PC-3 (cell line): ENCODE measurements at regions not wholly inside any gene's neighbourhood (a gene's known extent, or its start where the extent isn't known, plus 50 kb on each side); places are given as distances from the start of the nearest gene placed in this dataset.

Experiments
- ATAC-seq: fragments of 200-7000 bp; cut with Tn5 transposase; 2 replicates; pipeline ENCODE4 v1.9.1; 2020; ENCODE audit warnings: mild to moderate bottlenecking, moderate library complexity
- BruUV-seq: library from RNA; stranded (reverse); fragments of 400-500 nt; replicated peaks from 2 replicates; lab custom pipeline; 2021; lab: Mats Ljungman, UMichigan
- CTCF ChIA-PET: fragments of 300-600 bp; sonication (Branson Sonifier 250); formaldehyde crosslinking; loops from one replicate; lab custom pipeline; 2022; ENCODE audit warnings: antibody characterized with exemption; lab: Charles Lee
- POLR2A ChIA-PET: fragments of 300-600 bp; sonication (Branson Sonifier 250); formaldehyde crosslinking; loops from one replicate; lab custom pipeline; 2022; ENCODE audit warnings: antibody characterized with exemption; ENCODE audit not compliant: unreplicated experiment; lab: Charles Lee
- DNase-seq: peaks from one replicate; pipeline ENCODE4 v3.0.0-alpha.2; 2015
- H2AFZ ChIP-seq: fragments of 300-600 bp; sonication (generic); 2 replicates; pipeline ENCODE4 v1.6.0; 2016; ENCODE audit warnings: antibody characterized with exemption, low read length
- H3F3A ChIP-seq: fragments of 300-600 bp; sonication (generic); one replicate; pipeline ENCODE4 v1.6.0; 2017; ENCODE audit warnings: antibody characterized with exemption, low read length, control low read depth, mild to moderate bottlenecking; ENCODE audit not compliant: unreplicated experiment
- H3K27ac ChIP-seq: fragments of 300-600 bp; sonication (generic); 2 replicates; pipeline ENCODE4 v1.5.1; 2016; ENCODE audit warnings: mild to moderate bottlenecking, low read length
- H3K27me3 ChIP-seq: fragments of 300-600 bp; sonication (generic); 2 replicates; pipeline ENCODE4 v1.6.1; 2016; ENCODE audit warnings: low read length, mixed read lengths
- H3K36me3 ChIP-seq: fragments of 300-600 bp; sonication (generic); 2 replicates; pipeline ENCODE4 v1.6.1; 2016; ENCODE audit warnings: low read depth, mixed run types, low read length, mixed read lengths
- H3K4me1 ChIP-seq: fragments of 300-600 bp; sonication (generic); 2 replicates; pipeline ENCODE4 v1.5.1; 2016; ENCODE audit warnings: low read length; ENCODE audit not compliant: insufficient read depth
- H3K4me2 ChIP-seq: fragments of 300-600 bp; sonication (generic); 2 replicates; pipeline ENCODE4 v1.6.0; 2016; ENCODE audit warnings: low read length
- H3K4me3 ChIP-seq: fragments of 300-600 bp; sonication (generic); 2 replicates; pipeline ENCODE4 v1.5.1; 2016; ENCODE audit warnings: mild to moderate bottlenecking, low read length, mixed read lengths
- H3K79me2 ChIP-seq: fragments of 300-600 bp; sonication (generic); 2 replicates; pipeline ENCODE4 v1.6.1; 2017; ENCODE audit warnings: low read length, mixed read lengths
- H3K9ac ChIP-seq: fragments of 300-600 bp; sonication (generic); 2 replicates; pipeline ENCODE4 v1.6.0; 2016; ENCODE audit warnings: mild to moderate bottlenecking, low read length
- H3K9me2 ChIP-seq: fragments of 300-600 bp; sonication (generic); replicated peaks from 2 replicates; pipeline ENCODE4 v1.6.1; 2016; ENCODE audit warnings: mixed run types, low read length, mixed read lengths
- H3K9me3 ChIP-seq: fragments of 300-600 bp; sonication (generic); 2 replicates; pipeline ENCODE4 v1.6.1; 2016; ENCODE audit warnings: low read length, mixed read lengths
- H4K20me1 ChIP-seq: fragments of 300-600 bp; sonication (generic); 2 replicates; pipeline ENCODE4 v1.6.1; 2016; ENCODE audit warnings: low read length, mixed read lengths
- EZH2 ChIP-seq: fragments of 300-600 bp; sonication (generic); IDR thresholded peaks from one replicate; pipeline ENCODE4 v1.6.1; 2017; ENCODE audit warnings: antibody characterized with exemption, mild to moderate bottlenecking, low read length; ENCODE audit not compliant: unreplicated experiment
- EZH2phosphoT487 ChIP-seq: fragments of 300-600 bp; sonication (generic); IDR thresholded peaks from 2 replicates; pipeline ENCODE4 v1.6.1; 2018; ENCODE audit warnings: mild to moderate bottlenecking, antibody characterized with exemption, low read length, borderline replicate concordance
- intact Hi-C: fragments of 100-400 bp; cut with micrococcal nuclease; formaldehyde crosslinking; loops from 2 replicates; pipeline ENCODE4 v1.9.0; 2023
- TF ChIP-seq, protein P1 (sequence below): fragments of 300-600 bp; sonication (generic); conservative IDR thresholded peaks from 2 replicates; pipeline ENCODE4 v1.5.1; 2017; ENCODE audit warnings: antibody characterized with exemption, low read depth, mild to moderate bottlenecking, low read length

DNA sequence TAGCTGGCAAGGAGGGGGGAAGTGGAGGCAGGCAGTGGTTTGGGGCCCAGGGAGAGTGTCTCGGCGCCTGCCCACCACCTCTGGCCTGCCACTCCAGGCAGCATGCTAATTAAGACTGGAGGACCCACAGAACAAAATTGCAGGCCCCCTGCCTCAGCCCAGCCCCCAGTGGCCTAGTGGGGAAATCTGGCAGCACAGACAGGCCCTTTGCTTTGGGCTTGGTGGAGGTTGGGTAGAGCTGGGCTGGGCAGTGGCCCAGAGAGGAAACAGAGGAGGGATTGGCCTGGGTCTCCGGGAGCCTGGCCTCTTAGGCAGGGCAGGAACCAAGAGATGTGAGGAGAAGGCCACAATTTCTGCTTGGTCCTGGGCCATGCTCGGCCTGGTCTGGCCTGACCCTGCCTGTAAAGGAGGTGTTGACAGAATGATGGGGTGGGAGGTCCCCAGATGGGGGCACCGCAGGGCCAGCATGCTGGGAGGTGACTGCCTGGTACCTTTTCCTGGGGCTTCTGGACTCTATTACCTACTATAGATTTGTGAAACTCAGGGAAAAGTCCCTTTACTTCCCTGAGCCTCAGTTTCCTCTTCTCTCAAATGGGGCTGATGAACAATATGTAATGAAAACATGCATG lies 92.4 kb upstream of the PJA1 start:
- TF ChIP-seq EZH2 (no peak), EZH2phosphoT487 (no peak)
- TF ChIP-seq, protein P1, sequence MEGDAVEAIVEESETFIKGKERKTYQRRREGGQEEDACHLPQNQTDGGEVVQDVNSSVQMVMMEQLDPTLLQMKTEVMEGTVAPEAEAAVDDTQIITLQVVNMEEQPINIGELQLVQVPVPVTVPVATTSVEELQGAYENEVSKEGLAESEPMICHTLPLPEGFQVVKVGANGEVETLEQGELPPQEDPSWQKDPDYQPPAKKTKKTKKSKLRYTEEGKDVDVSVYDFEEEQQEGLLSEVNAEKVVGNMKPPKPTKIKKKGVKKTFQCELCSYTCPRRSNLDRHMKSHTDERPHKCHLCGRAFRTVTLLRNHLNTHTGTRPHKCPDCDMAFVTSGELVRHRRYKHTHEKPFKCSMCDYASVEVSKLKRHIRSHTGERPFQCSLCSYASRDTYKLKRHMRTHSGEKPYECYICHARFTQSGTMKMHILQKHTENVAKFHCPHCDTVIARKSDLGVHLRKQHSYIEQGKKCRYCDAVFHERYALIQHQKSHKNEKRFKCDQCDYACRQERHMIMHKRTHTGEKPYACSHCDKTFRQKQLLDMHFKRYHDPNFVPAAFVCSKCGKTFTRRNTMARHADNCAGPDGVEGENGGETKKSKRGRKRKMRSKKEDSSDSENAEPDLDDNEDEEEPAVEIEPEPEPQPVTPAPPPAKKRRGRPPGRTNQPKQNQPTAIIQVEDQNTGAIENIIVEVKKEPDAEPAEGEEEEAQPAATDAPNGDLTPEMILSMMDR = no peak
- BruUV-seq = no TSS peak
- Histone ChIP-seq H4K20me1 (no peaks in the 10 kb centered on the region), H3K27me3 (peaks cover 5% of the 10 kb centered on the region; the same call in 1 of the 2 replicates), H3K4me1 (no peaks in the 10 kb centered on the region), H3K9ac (no peak overlapping the region), H3K27ac (no peak overlapping the region), H3K4me2 (no peak overlapping the region), H3K4me3 (no peak overlapping the region), H2AFZ (no peak overlapping the region), H3K9me3 (no peaks in the 10 kb centered on the region), H3K79me2 (no peaks in the 10 kb centered on the region), H3F3A (no peaks in the 10 kb centered on the region), H3K36me3 (no peaks in the 10 kb centered on the region), H3K9me2 (no peaks in the 10 kb centered on the region)
- intact Hi-C loops = no loop called here
- CTCF ChIA-PET = interaction anchor here (0.7 kb wide), 1 partner anchor 92 kb away, joined by 3 read pairs; the partner anchor contains the start of gene PJA1
- POLR2A ChIA-PET = no interaction called here
- no peak for DNase-seq
- ATAC-seq = no peak

DNA sequence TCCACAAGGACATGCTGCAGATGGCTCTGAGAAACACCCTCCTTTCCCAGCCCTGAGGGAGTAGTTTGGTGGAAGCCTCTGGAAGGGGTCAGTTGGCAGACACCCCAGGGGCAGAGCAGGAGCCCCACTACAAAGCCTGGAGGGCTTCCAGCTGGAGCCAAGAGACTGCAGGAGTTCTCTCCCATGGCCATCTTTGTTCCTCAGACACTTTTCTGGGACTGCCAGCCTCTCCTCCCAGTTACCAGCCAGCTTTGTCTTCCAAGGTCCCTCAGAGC lies 91.0 kb upstream of the PJA1 start:
- no TSS peak for BruUV-seq
- Histone ChIP-seq H3K79me2 (no peaks in the 10 kb centered on the region), H3K4me1 (no peaks in the 10 kb centered on the region), H3K27ac (no peak overlapping the region), H3K9me2 (no peaks in the 10 kb centered on the region), H3K9me3 (no peaks in the 10 kb centered on the region), H2AFZ (no peak overlapping the region), H3K27me3 (no peaks in the 10 kb centered on the region), H4K20me1 (no peaks in the 10 kb centered on the region), H3K36me3 (no peaks in the 10 kb centered on the region), H3K9ac (no peak overlapping the region), H3F3A (no peaks in the 10 kb centered on the region), H3K4me2 (no peak overlapping the region), H3K4me3 (no peak overlapping the region)
- TF ChIP-seq EZH2phosphoT487 = no peak
- TF ChIP-seq EZH2 = no peak
- intact Hi-C loops = no loop called here
- DNase-seq (no peak), ATAC-seq (no peak)
- POLR2A ChIA-PET = no interaction called here
- CTCF ChIA-PET = no interaction called here

DNA sequence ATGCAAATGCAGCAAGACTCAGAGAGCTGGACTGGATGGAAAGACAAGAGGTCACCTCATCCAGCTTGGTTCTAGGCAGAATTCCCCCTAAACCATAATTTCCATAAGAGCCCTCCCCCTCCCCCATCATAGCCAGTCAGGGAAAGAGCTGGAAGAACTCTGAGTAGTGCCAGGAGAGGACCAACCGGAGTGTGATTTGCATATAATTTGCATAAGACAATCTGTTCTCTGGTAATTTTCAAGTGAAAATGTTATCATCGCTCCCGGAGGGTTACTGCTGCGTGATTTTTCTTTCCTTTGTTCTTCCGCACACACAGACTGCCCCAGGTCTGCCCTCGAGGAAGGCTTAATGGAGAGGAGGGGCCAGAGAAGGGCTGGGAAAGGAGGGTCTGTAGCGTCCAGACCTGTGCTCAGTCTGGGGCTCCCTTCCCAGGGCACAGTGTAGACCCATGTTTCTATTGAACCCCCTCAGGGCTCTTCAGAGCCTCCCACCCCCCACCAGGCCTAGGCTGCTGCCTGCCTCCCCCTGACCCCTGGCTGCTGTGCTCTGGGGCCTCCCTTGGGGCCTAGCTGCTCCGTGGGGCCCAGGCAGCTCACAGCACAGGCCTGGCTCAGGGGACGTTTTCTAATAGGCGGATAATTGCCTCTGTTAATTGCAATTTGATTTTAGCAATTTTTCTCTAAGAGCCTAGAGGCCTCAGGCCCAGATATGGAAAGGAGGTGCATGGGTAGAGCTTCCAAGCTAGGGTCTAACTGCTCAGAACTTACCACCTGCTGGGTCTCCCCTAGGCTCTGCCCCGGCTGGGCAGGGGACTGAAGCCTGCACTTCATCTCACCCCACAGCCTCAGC lies 90.4 kb upstream of the PJA1 start:
- TF ChIP-seq EZH2phosphoT487 (no peak), EZH2 (no peak)
- TF ChIP-seq, protein P1 = no peak
- no peaks in the 10 kb centered on the region for H3K9me2 ChIP-seq
- H3F3A ChIP-seq = no peaks in the 10 kb centered on the region
- no peaks in the 10 kb centered on the region for H3K36me3 ChIP-seq
- ChIA-PET CTCF (no interaction called here), POLR2A (no interaction called here)
- H3K4me2 ChIP-seq = no peak overlapping the region
- H4K20me1 ChIP-seq = no peaks in the 10 kb centered on the region
- BruUV-seq = no TSS peak
- H3K9me3 ChIP-seq = no peaks in the 10 kb centered on the region
- intact Hi-C loops = no loop called here
- H3K27ac ChIP-seq = no peak overlapping the region
- no peak overlapping the region for H3K9ac ChIP-seq
- H3K4me3 ChIP-seq = no peak overlapping the region
- DNase-seq (no peak), ATAC-seq (no peak)
- no peaks in the 10 kb centered on the region for H3K4me1 ChIP-seq
- H3K27me3 ChIP-seq = no peaks in the 10 kb centered on the region
- H3K79me2 ChIP-seq = no peaks in the 10 kb centered on the region
- no peak overlapping the region for H2AFZ ChIP-seq
